GM23338 (cell line): ENCODE measurements at regions not wholly inside any gene's neighbourhood (a gene's known extent, or its start where the extent isn't known, plus 50 kb on each side); places are given as distances from the start of the nearest gene placed in this dataset.

Experiments
- ATAC-seq: fragments of 200-7000 bp; cut with Tn5 transposase; 3 replicates; pipeline ENCODE4 v1.9.1; 2020
- DNase-seq: peaks from one replicate; pipeline ENCODE4 v3.0.0-alpha.2; 2015; ENCODE audit warnings: low spot score
- H2AFZ ChIP-seq: fragments of 200-600 bp; sonication (generic); 2 replicates; pipeline ENCODE4 v1.8.0; 2016; ENCODE audit warnings: antibody characterized with exemption, mild to moderate bottlenecking, moderate library complexity
- H3F3A ChIP-seq: fragments of 200-600 bp; sonication (generic); replicated peaks from 2 replicates; pipeline ENCODE4 v1.8.0; 2017; ENCODE audit warnings: antibody characterized with exemption, mixed run types, low read depth
- H3K27ac ChIP-seq: fragments of 200-600 bp; sonication (generic); 2 replicates; pipeline ENCODE4 v1.6.1; 2016; ENCODE audit warnings: low read depth
- H3K27me3 ChIP-seq: fragments of 200-600 bp; sonication (generic); 2 replicates; pipeline ENCODE4 v1.8.0; 2016; ENCODE audit warnings: mild to moderate bottlenecking, mixed run types, moderate library complexity; ENCODE audit not compliant: insufficient read depth
- H3K36me3 ChIP-seq: fragments of 200-600 bp; sonication (generic); 2 replicates; pipeline ENCODE4 v1.8.0; 2016; ENCODE audit warnings: mild to moderate bottlenecking; ENCODE audit not compliant: insufficient read depth
- H3K4me1 ChIP-seq: fragments of 200-600 bp; sonication (generic); 2 replicates; pipeline ENCODE4 v1.8.0; 2016; ENCODE audit warnings: mild to moderate bottlenecking, moderate library complexity; ENCODE audit not compliant: insufficient read depth
- H3K4me2 ChIP-seq: fragments of 200-600 bp; sonication (generic); 2 replicates; pipeline ENCODE4 v1.7.1; 2017; ENCODE audit warnings: mixed run types
- H3K4me3 ChIP-seq: fragments of 200-600 bp; sonication (generic); 2 replicates; pipeline ENCODE4 v1.6.1; 2016; ENCODE audit warnings: mixed run types
- H3K79me2 ChIP-seq: fragments of 200-600 bp; sonication (generic); replicated peaks from 2 replicates; pipeline ENCODE4 v1.8.0; 2017; ENCODE audit warnings: mild to moderate bottlenecking; ENCODE audit not compliant: insufficient read depth
- H3K9me2 ChIP-seq: fragments of 200-600 bp; sonication (generic); 2 replicates; pipeline ENCODE4 v1.8.0; 2017; ENCODE audit not compliant: insufficient read depth
- H4K20me1 ChIP-seq: fragments of 200-600 bp; sonication (generic); replicated peaks from 2 replicates; pipeline ENCODE4 v1.8.0; 2017; ENCODE audit warnings: mild to moderate bottlenecking; ENCODE audit not compliant: insufficient read depth
- H3K27ac Mint-ChIP-seq: 2 replicates; pipeline ENCODE4 v1.8.0; 2020; ENCODE audit warnings: inconsistent platforms, mild to moderate bottlenecking, moderate library complexity, mixed read lengths
- H3K27me3 Mint-ChIP-seq: 3 replicates; pipeline ENCODE4 v1.8.0; 2022; ENCODE audit warnings: low read depth, mild to moderate bottlenecking, moderate library complexity, mixed read lengths, inconsistent platforms; ENCODE audit not compliant: insufficient read depth, poor library complexity
- H3K36me3 Mint-ChIP-seq: 3 replicates; pipeline ENCODE4 v1.8.0; 2021; ENCODE audit warnings: low read depth, mild to moderate bottlenecking, inconsistent platforms, moderate library complexity, mixed read lengths
- H3K4me1 Mint-ChIP-seq: 3 replicates; pipeline ENCODE4 v1.8.0; 2020; ENCODE audit warnings: mild to moderate bottlenecking, inconsistent platforms, mixed read lengths
- H3K4me3 Mint-ChIP-seq: 3 replicates; pipeline ENCODE4 v1.8.0; 2021; ENCODE audit warnings: moderate library complexity, mild to moderate bottlenecking, inconsistent platforms, mixed read lengths
- H3K9me3 Mint-ChIP-seq: 3 replicates; pipeline ENCODE4 v1.8.0; 2020; ENCODE audit warnings: moderate library complexity, mild to moderate bottlenecking, inconsistent platforms, mixed read lengths
- CREB1 ChIP-seq: fragments of 250-450 bp; sonication (Bioruptor Pico); IDR thresholded peaks from 2 replicates; pipeline ENCODE4 v1.5.0; 2020; ENCODE audit warnings: low read depth, mild to moderate bottlenecking, moderate library complexity
- EZH2 ChIP-seq: fragments of 200-600 bp; sonication (generic); IDR thresholded peaks from one replicate; pipeline ENCODE4 v1.8.0; 2017; ENCODE audit warnings: antibody characterized with exemption, mild to moderate bottlenecking, low read depth; ENCODE audit not compliant: unreplicated experiment
- EZH2phosphoT487 ChIP-seq: fragments of 200-600 bp; sonication (generic); IDR thresholded peaks from one replicate; pipeline ENCODE4 v1.8.1; 2018; ENCODE audit warnings: antibody characterized with exemption; ENCODE audit not compliant: unreplicated experiment
- JUNB ChIP-seq: IDR thresholded peaks from one replicate; pipeline ENCODE4 v1.6.1; 2016; ENCODE audit warnings: antibody characterized with exemption; ENCODE audit not compliant: unreplicated experiment
- NANOG ChIP-seq: IDR thresholded peaks from 2 replicates; pipeline ENCODE4 v1.6.1; 2016; ENCODE audit warnings: antibody characterized with exemption, borderline replicate concordance
- POLR2AphosphoS5 ChIP-seq: IDR thresholded peaks from 2 replicates; pipeline ENCODE4 v1.6.1; 2016; ENCODE audit warnings: antibody characterized with exemption, low read depth
- STAT1 ChIP-seq: IDR thresholded peaks from one replicate; pipeline ENCODE4 v1.6.1; 2016; ENCODE audit warnings: antibody characterized with exemption; ENCODE audit not compliant: unreplicated experiment
- ZNF114 ChIP-seq: fragments of 250-450 bp; sonication (Bioruptor Pico); IDR thresholded peaks from 2 replicates; pipeline ENCODE4 v1.5.0; 2020; ENCODE audit warnings: mild to moderate bottlenecking, moderate library complexity
- ZNF331 ChIP-seq: fragments of 250-450 bp; sonication (Bioruptor Pico); IDR thresholded peaks from 2 replicates; pipeline ENCODE4 v1.5.0; 2020; ENCODE audit warnings: low read depth, mild to moderate bottlenecking, moderate library complexity
- TF ChIP-seq, protein P1 (sequence below): fragments of 250-450 bp; sonication (Bioruptor Pico); IDR thresholded peaks from 2 replicates; pipeline ENCODE4 v1.5.0; 2020; ENCODE audit warnings: mild to moderate bottlenecking, moderate library complexity
- TF ChIP-seq, protein P2 (sequence below): IDR thresholded peaks from one replicate; pipeline ENCODE4 v1.6.1; 2018; ENCODE audit warnings: antibody characterized with exemption; ENCODE audit not compliant: unreplicated experiment
- TF ChIP-seq, protein P3 (sequence below), 2 experiments: fragments of 200-600 bp in 1 of 2; sonication (generic) in 1 of 2; conservative IDR thresholded peaks; 2 replicates each; pipeline versions ENCODE4 v1.5.1 to v1.6.1; 2016 to 2017; ENCODE audit warnings: antibody characterized with exemption in 2 of 2, low read depth in 2 of 2, mild to moderate bottlenecking in 2 of 2, moderate library complexity in 1 of 2
- TF ChIP-seq, protein P4 (sequence below): IDR thresholded peaks from 2 replicates; pipeline ENCODE4 v1.6.1; 2016; ENCODE audit warnings: antibody characterized with exemption

DNA sequence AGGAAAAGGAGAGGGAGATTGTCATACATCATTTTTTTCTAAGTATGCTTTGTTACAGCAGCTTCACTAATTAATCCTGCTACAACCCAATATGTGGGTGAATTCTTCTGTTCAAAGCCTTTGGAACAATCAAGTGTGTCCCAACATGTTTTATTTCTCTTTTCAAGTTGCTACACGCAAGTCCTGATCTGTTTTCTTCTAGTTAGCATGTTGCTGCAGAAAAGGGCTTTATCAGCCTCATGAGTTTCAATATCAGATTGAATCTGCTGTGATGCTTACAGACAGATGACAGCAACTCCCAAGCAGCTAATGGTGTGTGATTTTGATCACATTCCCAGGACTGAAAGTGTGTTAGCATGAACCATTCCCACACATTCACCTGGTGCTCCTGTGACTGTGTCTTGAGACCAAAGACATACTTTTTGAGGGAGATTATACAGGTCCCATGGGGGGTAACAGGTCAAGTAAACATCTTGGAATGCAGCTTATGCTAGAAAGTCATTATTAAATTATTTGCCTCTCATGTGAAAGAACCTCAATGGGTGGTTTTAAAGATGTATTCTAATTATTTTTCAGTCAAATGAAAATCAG, 96.9 kb upstream of the KCNJ16 start:
- Mint-ChIP-seq H3K4me1 (no peaks in the 10 kb centered on the region), H3K36me3 (no peaks in the 10 kb centered on the region), H3K4me3 (no peak overlapping the region), H3K9me3 (peaks cover 7% of the 10 kb centered on the region; the same call in 1 of the 3 replicates), H3K27me3 (no peaks in the 10 kb centered on the region), H3K27ac (no peak overlapping the region)
- Histone ChIP-seq H2AFZ (no peak overlapping the region), H3K4me1 (no peaks in the 10 kb centered on the region), H3F3A (no peaks in the 10 kb centered on the region), H3K36me3 (no peaks in the 10 kb centered on the region), H3K79me2 (no peaks in the 10 kb centered on the region), H3K4me3 (no peak overlapping the region), H4K20me1 (no peaks in the 10 kb centered on the region), H3K9me2 (peaks cover 9% of the 10 kb centered on the region; the same call in 1 of the 2 replicates), H3K27ac (no peak overlapping the region), H3K4me2 (no peak overlapping the region), H3K27me3 (no peaks in the 10 kb centered on the region)
- ATAC-seq: no peak
- DNase-seq: no peak
- no peak for TF ChIP-seq NANOG
- no peak for TF ChIP-seq ZNF331 (CRISPR knock-in tag)
- TF ChIP-seq, protein P1, sequence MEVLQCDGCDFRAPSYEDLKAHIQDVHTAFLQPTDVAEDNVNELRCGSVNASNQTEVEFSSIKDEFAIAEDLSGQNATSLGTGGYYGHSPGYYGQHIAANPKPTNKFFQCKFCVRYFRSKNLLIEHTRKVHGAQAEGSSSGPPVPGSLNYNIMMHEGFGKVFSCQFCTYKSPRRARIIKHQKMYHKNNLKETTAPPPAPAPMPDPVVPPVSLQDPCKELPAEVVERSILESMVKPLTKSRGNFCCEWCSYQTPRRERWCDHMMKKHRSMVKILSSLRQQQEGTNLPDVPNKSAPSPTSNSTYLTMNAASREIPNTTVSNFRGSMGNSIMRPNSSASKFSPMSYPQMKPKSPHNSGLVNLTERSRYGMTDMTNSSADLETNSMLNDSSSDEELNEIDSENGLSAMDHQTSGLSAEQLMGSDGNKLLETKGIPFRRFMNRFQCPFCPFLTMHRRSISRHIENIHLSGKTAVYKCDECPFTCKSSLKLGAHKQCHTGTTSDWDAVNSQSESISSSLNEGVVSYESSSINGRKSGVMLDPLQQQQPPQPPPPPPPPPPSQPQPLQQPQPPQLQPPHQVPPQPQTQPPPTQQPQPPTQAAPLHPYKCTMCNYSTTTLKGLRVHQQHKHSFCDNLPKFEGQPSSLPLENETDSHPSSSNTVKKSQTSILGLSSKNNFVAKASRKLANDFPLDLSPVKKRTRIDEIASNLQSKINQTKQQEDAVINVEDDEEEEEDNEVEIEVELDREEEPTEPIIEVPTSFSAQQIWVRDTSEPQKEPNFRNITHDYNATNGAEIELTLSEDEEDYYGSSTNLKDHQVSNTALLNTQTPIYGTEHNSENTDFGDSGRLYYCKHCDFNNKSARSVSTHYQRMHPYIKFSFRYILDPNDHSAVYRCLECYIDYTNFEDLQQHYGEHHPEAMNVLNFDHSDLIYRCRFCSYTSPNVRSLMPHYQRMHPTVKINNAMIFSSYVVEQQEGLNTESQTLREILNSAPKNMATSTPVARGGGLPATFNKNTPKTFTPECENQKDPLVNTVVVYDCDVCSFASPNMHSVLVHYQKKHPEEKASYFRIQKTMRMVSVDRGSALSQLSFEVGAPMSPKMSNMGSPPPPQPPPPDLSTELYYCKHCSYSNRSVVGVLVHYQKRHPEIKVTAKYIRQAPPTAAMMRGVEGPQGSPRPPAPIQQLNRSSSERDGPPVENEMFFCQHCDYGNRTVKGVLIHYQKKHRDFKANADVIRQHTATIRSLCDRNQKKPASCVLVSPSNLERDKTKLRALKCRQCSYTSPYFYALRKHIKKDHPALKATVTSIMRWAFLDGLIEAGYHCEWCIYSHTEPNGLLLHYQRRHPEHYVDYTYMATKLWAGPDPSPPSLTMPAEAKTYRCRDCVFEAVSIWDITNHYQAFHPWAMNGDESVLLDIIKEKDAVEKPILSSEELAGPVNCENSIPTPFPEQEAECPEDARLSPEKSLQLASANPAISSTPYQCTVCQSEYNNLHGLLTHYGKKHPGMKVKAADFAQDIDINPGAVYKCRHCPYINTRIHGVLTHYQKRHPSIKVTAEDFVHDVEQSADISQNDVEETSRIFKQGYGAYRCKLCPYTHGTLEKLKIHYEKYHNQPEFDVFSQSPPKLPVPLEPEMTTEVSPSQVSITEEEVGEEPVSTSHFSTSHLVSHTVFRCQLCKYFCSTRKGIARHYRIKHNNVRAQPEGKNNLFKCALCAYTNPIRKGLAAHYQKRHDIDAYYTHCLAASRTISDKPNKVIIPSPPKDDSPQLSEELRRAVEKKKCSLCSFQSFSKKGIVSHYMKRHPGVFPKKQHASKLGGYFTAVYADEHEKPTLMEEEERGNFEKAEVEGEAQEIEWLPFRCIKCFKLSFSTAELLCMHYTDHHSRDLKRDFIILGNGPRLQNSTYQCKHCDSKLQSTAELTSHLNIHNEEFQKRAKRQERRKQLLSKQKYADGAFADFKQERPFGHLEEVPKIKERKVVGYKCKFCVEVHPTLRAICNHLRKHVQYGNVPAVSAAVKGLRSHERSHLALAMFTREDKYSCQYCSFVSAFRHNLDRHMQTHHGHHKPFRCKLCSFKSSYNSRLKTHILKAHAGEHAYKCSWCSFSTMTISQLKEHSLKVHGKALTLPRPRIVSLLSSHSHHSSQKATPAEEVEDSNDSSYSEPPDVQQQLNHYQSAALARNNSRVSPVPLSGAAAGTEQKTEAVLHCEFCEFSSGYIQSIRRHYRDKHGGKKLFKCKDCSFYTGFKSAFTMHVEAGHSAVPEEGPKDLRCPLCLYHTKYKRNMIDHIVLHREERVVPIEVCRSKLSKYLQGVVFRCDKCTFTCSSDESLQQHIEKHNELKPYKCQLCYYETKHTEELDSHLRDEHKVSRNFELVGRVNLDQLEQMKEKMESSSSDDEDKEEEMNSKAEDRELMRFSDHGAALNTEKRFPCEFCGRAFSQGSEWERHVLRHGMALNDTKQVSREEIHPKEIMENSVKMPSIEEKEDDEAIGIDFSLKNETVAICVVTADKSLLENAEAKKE (CRISPR knock-in tag): no peak
- TF ChIP-seq EZH2: no peak
- TF ChIP-seq CREB1: no peak
- TF ChIP-seq POLR2AphosphoS5: no peak
- TF ChIP-seq, protein P2, sequence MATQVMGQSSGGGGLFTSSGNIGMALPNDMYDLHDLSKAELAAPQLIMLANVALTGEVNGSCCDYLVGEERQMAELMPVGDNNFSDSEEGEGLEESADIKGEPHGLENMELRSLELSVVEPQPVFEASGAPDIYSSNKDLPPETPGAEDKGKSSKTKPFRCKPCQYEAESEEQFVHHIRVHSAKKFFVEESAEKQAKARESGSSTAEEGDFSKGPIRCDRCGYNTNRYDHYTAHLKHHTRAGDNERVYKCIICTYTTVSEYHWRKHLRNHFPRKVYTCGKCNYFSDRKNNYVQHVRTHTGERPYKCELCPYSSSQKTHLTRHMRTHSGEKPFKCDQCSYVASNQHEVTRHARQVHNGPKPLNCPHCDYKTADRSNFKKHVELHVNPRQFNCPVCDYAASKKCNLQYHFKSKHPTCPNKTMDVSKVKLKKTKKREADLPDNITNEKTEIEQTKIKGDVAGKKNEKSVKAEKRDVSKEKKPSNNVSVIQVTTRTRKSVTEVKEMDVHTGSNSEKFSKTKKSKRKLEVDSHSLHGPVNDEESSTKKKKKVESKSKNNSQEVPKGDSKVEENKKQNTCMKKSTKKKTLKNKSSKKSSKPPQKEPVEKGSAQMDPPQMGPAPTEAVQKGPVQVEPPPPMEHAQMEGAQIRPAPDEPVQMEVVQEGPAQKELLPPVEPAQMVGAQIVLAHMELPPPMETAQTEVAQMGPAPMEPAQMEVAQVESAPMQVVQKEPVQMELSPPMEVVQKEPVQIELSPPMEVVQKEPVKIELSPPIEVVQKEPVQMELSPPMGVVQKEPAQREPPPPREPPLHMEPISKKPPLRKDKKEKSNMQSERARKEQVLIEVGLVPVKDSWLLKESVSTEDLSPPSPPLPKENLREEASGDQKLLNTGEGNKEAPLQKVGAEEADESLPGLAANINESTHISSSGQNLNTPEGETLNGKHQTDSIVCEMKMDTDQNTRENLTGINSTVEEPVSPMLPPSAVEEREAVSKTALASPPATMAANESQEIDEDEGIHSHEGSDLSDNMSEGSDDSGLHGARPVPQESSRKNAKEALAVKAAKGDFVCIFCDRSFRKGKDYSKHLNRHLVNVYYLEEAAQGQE: no peak
- TF ChIP-seq, protein P3, sequence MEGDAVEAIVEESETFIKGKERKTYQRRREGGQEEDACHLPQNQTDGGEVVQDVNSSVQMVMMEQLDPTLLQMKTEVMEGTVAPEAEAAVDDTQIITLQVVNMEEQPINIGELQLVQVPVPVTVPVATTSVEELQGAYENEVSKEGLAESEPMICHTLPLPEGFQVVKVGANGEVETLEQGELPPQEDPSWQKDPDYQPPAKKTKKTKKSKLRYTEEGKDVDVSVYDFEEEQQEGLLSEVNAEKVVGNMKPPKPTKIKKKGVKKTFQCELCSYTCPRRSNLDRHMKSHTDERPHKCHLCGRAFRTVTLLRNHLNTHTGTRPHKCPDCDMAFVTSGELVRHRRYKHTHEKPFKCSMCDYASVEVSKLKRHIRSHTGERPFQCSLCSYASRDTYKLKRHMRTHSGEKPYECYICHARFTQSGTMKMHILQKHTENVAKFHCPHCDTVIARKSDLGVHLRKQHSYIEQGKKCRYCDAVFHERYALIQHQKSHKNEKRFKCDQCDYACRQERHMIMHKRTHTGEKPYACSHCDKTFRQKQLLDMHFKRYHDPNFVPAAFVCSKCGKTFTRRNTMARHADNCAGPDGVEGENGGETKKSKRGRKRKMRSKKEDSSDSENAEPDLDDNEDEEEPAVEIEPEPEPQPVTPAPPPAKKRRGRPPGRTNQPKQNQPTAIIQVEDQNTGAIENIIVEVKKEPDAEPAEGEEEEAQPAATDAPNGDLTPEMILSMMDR (conservative IDR thresholded peaks at IDR 0.05; ENCODE audit: low read depth in 2 of 2): no peak
- no peak for TF ChIP-seq STAT1
- TF ChIP-seq EZH2phosphoT487: no peak
- no peak for TF ChIP-seq JUNB
- TF ChIP-seq, protein P4, sequence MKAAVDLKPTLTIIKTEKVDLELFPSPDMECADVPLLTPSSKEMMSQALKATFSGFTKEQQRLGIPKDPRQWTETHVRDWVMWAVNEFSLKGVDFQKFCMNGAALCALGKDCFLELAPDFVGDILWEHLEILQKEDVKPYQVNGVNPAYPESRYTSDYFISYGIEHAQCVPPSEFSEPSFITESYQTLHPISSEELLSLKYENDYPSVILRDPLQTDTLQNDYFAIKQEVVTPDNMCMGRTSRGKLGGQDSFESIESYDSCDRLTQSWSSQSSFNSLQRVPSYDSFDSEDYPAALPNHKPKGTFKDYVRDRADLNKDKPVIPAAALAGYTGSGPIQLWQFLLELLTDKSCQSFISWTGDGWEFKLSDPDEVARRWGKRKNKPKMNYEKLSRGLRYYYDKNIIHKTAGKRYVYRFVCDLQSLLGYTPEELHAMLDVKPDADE: no peak
- no peak for TF ChIP-seq ZNF114 (CRISPR knock-in tag)
